NB4 (cell line): ENCODE measurements at regions not wholly inside any gene's neighbourhood (a gene's known extent, or its start where the extent isn't known, plus 50 kb on each side); places are given as distances from the start of the nearest gene placed in this dataset.

Experiments
- DNase-seq: peaks from one replicate; pipeline ENCODE4 v3.0.0; 2010; ENCODE audit warnings: low read depth
- H3K4me3 ChIP-seq: one replicate; pipeline ENCODE4 v1.5.1; 2011; ENCODE audit warnings: mild to moderate bottlenecking, low read depth, low read length, moderate library complexity
- CTCF ChIP-seq: IDR thresholded peaks from one replicate; pipeline ENCODE4 v1.5.1; 2012; ENCODE audit warnings: low read depth, low read length
- MAX ChIP-seq: IDR thresholded peaks from 2 replicates; pipeline ENCODE4 v1.6.1; 2011; ENCODE audit warnings: low read depth, low read length
- MYC ChIP-seq: IDR thresholded peaks from 2 replicates; pipeline ENCODE4 v1.6.1; 2011; ENCODE audit warnings: low read depth, low read length
- POLR2A ChIP-seq: IDR thresholded peaks from 2 replicates; pipeline ENCODE4 v1.6.1; 2011; ENCODE audit warnings: mild to moderate bottlenecking; ENCODE audit not compliant: insufficient read length; ENCODE audit errors: extremely low read depth

- DNase-seq: no peak
- TF ChIP-seq POLR2A (no peak), MAX (no peak), MYC (no peak), CTCF (no peak)
- no peak overlapping the region for H3K4me3 ChIP-seq
These were observed 419.1 kb downstream of the SLC4A3 start for GRCh38 chr2:220046507-220046906.

GRCh38 chr2:220051716-220052115, 424.3 kb downstream of the SLC4A3 start:
- TF ChIP-seq POLR2A (no peak), MYC (no peak), MAX (no peak)

GRCh38 chr2:220053919-220054318, 426.5 kb downstream of the SLC4A3 start:
- TF ChIP-seq POLR2A: no peak
- TF ChIP-seq MAX: no peak
- TF ChIP-seq CTCF: peak; percentile 41
- TF ChIP-seq MYC: no peak
- no peak overlapping the region for H3K4me3 ChIP-seq
- DNase-seq: peak; percentile 39

More at GRCh38 chr2:220051716-220052115, 424.3 kb downstream of the SLC4A3 start:
- DNase-seq: no peak
- no peak overlapping the region for H3K4me3 ChIP-seq

- no peak for TF ChIP-seq MYC
- TF ChIP-seq CTCF: no peak
- no peak for TF ChIP-seq MAX
- TF ChIP-seq POLR2A: no peak
- DNase-seq: no peak
- no peak overlapping the region for H3K4me3 ChIP-seq
These were observed 430.0 kb downstream of the SLC4A3 start for GRCh38 chr2:220057391-220057790.

GRCh38 chr2:220057916-220058315, 430.5 kb downstream of the SLC4A3 start:
- no peak overlapping the region for H3K4me3 ChIP-seq
- no peak for DNase-seq
- TF ChIP-seq MYC (no peak), MAX (no peak), CTCF (no peak), POLR2A (no peak)

GRCh38 chr2:220064111-220065030, 436.9 kb downstream of the SLC4A3 start:
- H3K4me3 ChIP-seq: no peak overlapping the region
- TF ChIP-seq MYC (no peak), POLR2A (no peak), CTCF (no peak), MAX (no peak)
- DNase-seq: no peak
